GM12878 (cell line): ENCODE measurements at regions not wholly inside any gene's neighbourhood (a gene's known extent, or its start where the extent isn't known, plus 50 kb on each side); places are given as distances from the start of the nearest gene placed in this dataset.
A peak's percentile ranks its signal among the peaks of the same experiment; 100 is the strongest.

ENCODE experiments used
- ATAC-seq: fragments of 200-7000 bp; cut with Tn5 transposase; 3 replicates; pipeline ENCODE4 v1.9.1; 2020; ENCODE audit warnings: mild to moderate bottlenecking, moderate library complexity
- BruUV-seq: library from RNA; stranded (reverse); fragments of 400-500 nt; replicated peaks from 2 replicates; lab custom pipeline; 2021; lab: Mats Ljungman, UMichigan
- CTCF ChIA-PET: fragments of 300-600 bp; sonication (Branson Sonifier 250); formaldehyde crosslinking; extraction: SDS; loops from one replicate; lab custom pipeline; 2021; ENCODE audit warnings: inconsistent platforms; lab: Yijun Ruan, JAX
- POLR2A ChIA-PET: fragments of 350-600 bp; formaldehyde crosslinking; extraction: SDS; loops from one replicate; lab custom pipeline; 2021; ENCODE audit warnings: inconsistent platforms; lab: Charles Lee
- RAD21 ChIA-PET: fragments of 300-600 bp; sonication (Branson Sonifier 250); formaldehyde crosslinking; loops from one replicate; lab custom pipeline; 2023; ENCODE audit warnings: antibody characterized with exemption; ENCODE audit not compliant: unreplicated experiment; lab: Charles Lee
- SMC1A ChIA-PET: fragments of 300-600 bp; sonication (Branson Sonifier 250); formaldehyde crosslinking; loops from one replicate; lab custom pipeline; 2023; ENCODE audit not compliant: unreplicated experiment, uncharacterized antibody; lab: Charles Lee
- DNase-seq: peaks from one replicate; pipeline ENCODE4 v3.0.0-alpha.2; 2011; ENCODE audit warnings: low read depth, low spot score
- FAIRE-seq: peaks from 3 replicates; lab custom pipeline; 2011; peaks lifted over from hg19 to GRCh38; lab: Jason Lieb, UNC
- H2AFZ ChIP-seq: 2 replicates; pipeline ENCODE4 v1.6.0; 2011; ENCODE audit warnings: low read depth, low read length, control low read depth; ENCODE audit not compliant: control insufficient read depth
- H3K27ac ChIP-seq: 2 replicates; pipeline ENCODE4 v1.5.1; 2011; ENCODE audit warnings: control low read depth; ENCODE audit not compliant: control insufficient read depth, insufficient read depth
- H3K27me3 ChIP-seq, 2 experiments: replicated peaks in 1 of 2; 2 replicates each; pipeline versions ENCODE4 v1.6.0 to v1.6.1; 2011; ENCODE audit warnings: low read length in 1 of 2; ENCODE audit not compliant: control insufficient read depth in 2 of 2, insufficient read depth in 2 of 2
- H3K36me3 ChIP-seq, 2 experiments: 2 replicates each; pipeline ENCODE4 v1.5.1; 2011; ENCODE audit warnings: low read length in 1 of 2; ENCODE audit not compliant: control insufficient read depth in 2 of 2, insufficient read depth in 2 of 2
- H3K4me1 ChIP-seq: 2 replicates; pipeline ENCODE4 v1.6.1; 2011; ENCODE audit warnings: mild to moderate bottlenecking, low read length, moderate library complexity, mixed read lengths; ENCODE audit not compliant: control insufficient read depth, insufficient read depth
- H3K4me2 ChIP-seq: 2 replicates; pipeline ENCODE4 v1.6.0; 2011; ENCODE audit warnings: control low read depth; ENCODE audit not compliant: control insufficient read depth, insufficient read depth
- H3K4me3 ChIP-seq: fragments of 200-600 bp; sonication (generic); 2 replicates; pipeline ENCODE4 v1.5.1; 2016
- H3K79me2 ChIP-seq: 2 replicates; pipeline ENCODE4 v1.6.0; 2011; ENCODE audit warnings: low read length; ENCODE audit not compliant: control insufficient read depth, insufficient read depth
- H3K9ac ChIP-seq: 2 replicates; pipeline ENCODE4 v1.8.0; 2011; ENCODE audit warnings: low read length, control low read depth, mixed read lengths; ENCODE audit not compliant: control insufficient read depth, insufficient read depth
- H3K9me3 ChIP-seq: replicated peaks from 3 replicates; pipeline ENCODE4 v1.5.1; 2011; ENCODE audit warnings: mild to moderate bottlenecking, low read length; ENCODE audit not compliant: control insufficient read depth, insufficient read depth
- H4K20me1 ChIP-seq: 2 replicates; pipeline ENCODE4 v1.6.0; 2011; ENCODE audit not compliant: control insufficient read depth, insufficient read depth
- ATF2 ChIP-seq: IDR thresholded peaks from 2 replicates; pipeline ENCODE4 v1.6.1; 2012; ENCODE audit warnings: low read length, inconsistent platforms
- ATF7 ChIP-seq: fragments of 450-650 bp; IDR thresholded peaks from 2 replicates; pipeline ENCODE4 v1.6.1; 2016; ENCODE audit warnings: low read depth, mild to moderate bottlenecking
- ETV6 ChIP-seq, 2 experiments: fragments of 450-650 bp in 1 of 2; IDR thresholded peaks in 1 of 2; conservative IDR thresholded peaks in 1 of 2; 2 replicates each; pipeline ENCODE4 v1.6.1; 2014; ENCODE audit warnings: antibody characterized with exemption in 1 of 2, borderline replicate concordance in 1 of 2, low read depth in 1 of 2, mild to moderate bottlenecking in 1 of 2, moderate library complexity in 1 of 2
- HDAC2 ChIP-seq: fragments of 200-600 bp; sonication (generic); IDR thresholded peaks from 2 replicates; pipeline ENCODE4 v1.6.1; 2017
- KLF5 ChIP-seq: fragments of 450-650 bp; IDR thresholded peaks from 2 replicates; pipeline ENCODE4 v1.6.1; 2014; ENCODE audit warnings: mild to moderate bottlenecking; ENCODE audit not compliant: partially characterized antibody
- NRF1 ChIP-seq: conservative IDR thresholded peaks from 2 replicates; pipeline ENCODE4 v1.6.1; 2011; ENCODE audit warnings: mild to moderate bottlenecking, low read depth, low read length, improper control_type of control experiment
- RB1 ChIP-seq: fragments of 450-650 bp; formaldehyde crosslinking; IDR thresholded peaks from 2 replicates; pipeline ENCODE4 v1.6.1; 2017; ENCODE audit warnings: mild to moderate bottlenecking, borderline replicate concordance
- SMARCA5 ChIP-seq: fragments of 450-650 bp; IDR thresholded peaks from 2 replicates; pipeline ENCODE4 v1.6.1; 2017; ENCODE audit warnings: mild to moderate bottlenecking
- YY1 ChIP-seq: IDR thresholded peaks from 2 replicates; pipeline ENCODE4 v1.6.1; 2011; ENCODE audit warnings: low read depth, mild to moderate bottlenecking, low read length
- WGBS: methylation state at CpG from one replicate; pipeline ENCODE4 v1.1.6; 2016; ENCODE audit warnings: low lambda C conversion rate; ENCODE audit not compliant: insufficient replicate concordance, insufficient coverage; ENCODE audit errors: missing lambda C conversion rate; 5-methylcytosine and 5-hydroxymethylcytosine counted together
- in situ Hi-C: fragments of 300-500 bp; cut with MboI; formaldehyde crosslinking; loops from 9 replicates; pipeline ENCODE4 v1.14.3; 2018; ENCODE audit warnings: mixed read lengths
- intact Hi-C: fragments of 100-400 bp; cut with micrococcal nuclease; formaldehyde crosslinking; loops from one replicate; pipeline ENCODE4 v1.14.2; 2022; ENCODE audit not compliant: unreplicated experiment

DNA sequence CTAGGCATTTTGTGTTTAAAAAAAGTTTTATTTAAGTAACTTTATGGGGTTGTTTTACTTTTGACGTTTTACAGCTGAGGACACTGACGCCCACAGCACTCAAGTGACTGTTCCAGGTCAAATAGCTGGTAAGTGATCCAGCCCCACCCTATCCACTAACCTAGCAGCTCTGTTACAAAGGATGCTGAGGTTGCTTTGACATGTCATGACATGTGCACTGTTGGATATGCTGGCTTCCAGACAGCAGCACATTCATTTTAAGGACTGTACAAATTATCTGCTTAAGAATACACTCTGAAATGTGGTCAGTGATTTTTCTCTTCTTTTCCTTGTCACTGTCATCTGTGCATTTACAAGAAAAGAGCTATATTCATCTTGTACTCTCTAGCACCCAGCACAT is 417.5 kb downstream of the ZEB2 start:
- CTCF ChIA-PET, result no interaction called here
- Histone ChIP-seq H3K4me1 (no peaks in the 10 kb centered on the region), H2AFZ (no peak overlapping the region), H3K36me3 (no peaks in the 10 kb centered on the region), H3K27me3 (no peaks in the 10 kb centered on the region), H3K9me3 (no peaks in the 10 kb centered on the region; the same call in 2 of the 3 replicates), H3K9ac (no peak overlapping the region), H3K27ac (no peak overlapping the region), H3K4me2 (no peak overlapping the region), H3K79me2 (no peaks in the 10 kb centered on the region), H3K4me3 (no peak overlapping the region), H4K20me1 (no peaks in the 10 kb centered on the region)
- intact Hi-C loops (no loop called here), in situ Hi-C loops (no loop called here)
- TF ChIP-seq ATF7 (no peak), NRF1 (no peak)
- RAD21 ChIA-PET, result interaction anchor here (0.6 kb wide), 1 partner anchor 222 kb away, joined by 3 read pairs; no protein-coding TSS in a partner anchor
- 100% methylated on average over 2 of the region's 2 CpGs for WGBS
- BruUV-seq, result no TSS peak
- ATAC-seq (no peak), FAIRE-seq (no peak), DNase-seq (no peak)
- POLR2A ChIA-PET, result interaction anchor here (0.5 kb wide), 1 partner anchor 11 kb away, joined by 4 read pairs; no protein-coding TSS in a partner anchor
- SMC1A ChIA-PET, result no interaction called here

- ChIA-PET POLR2A (no interaction called here), CTCF (no interaction called here), SMC1A (interaction anchor here (1.5 kb wide), 1 partner anchor 12 kb away, joined by 6 read pairs; no protein-coding TSS in a partner anchor), RAD21 (no interaction called here)
- DNase-seq (no peak), FAIRE-seq (no peak), ATAC-seq (0 out of 3 replicates have a peak, but pooled peaks have one; percentile 20)
- Histone ChIP-seq H3K27me3 (no peaks in the 10 kb centered on the region), H3K27ac (no peak overlapping the region), H3K9ac (no peak overlapping the region), H3K9me3 (no peaks in the 10 kb centered on the region; the same call in 2 of the 3 replicates), H3K4me3 (no peak overlapping the region), H3K36me3 (no peaks in the 10 kb centered on the region), H3K4me2 (no peak overlapping the region), H3K79me2 (no peaks in the 10 kb centered on the region), H4K20me1 (no peaks in the 10 kb centered on the region), H3K4me1 (no peaks in the 10 kb centered on the region), H2AFZ (no peak overlapping the region)
- in situ Hi-C loops, result no loop called here
- BruUV-seq, result no TSS peak
- intact Hi-C loops, result no loop called here
- no peak for TF ChIP-seq KLF5
- TF ChIP-seq ETV6 (conservative IDR thresholded peaks at IDR 0.05 in 1 of 2, IDR thresholded peaks at IDR 0.05 in 1 of 2; ENCODE audit: borderline replicate concordance in 1 of 2, low read depth in 1 of 2), result no peak
- TF ChIP-seq SMARCA5, result no peak
- TF ChIP-seq HDAC2, result no peak
- no peak for TF ChIP-seq ATF7
- TF ChIP-seq ATF2, result no peak
- TF ChIP-seq YY1, result no peak
- TF ChIP-seq RB1, result no peak
- 13% methylated on average over 6 of the region's 6 CpGs for WGBS
These were observed 420.0 kb downstream of the ZEB2 start for GRCh38 chr2:144099780-144100377.
